NCI-H345 (cell line): ENCODE measurements at regions not wholly inside any gene's neighbourhood (a gene's known extent, or its start where the extent isn't known, plus 50 kb on each side); places are given as distances from the start of the nearest gene placed in this dataset.
"Not testable (repeated sequence)": the region's sequence is repeated elsewhere in the genome, so short reads cannot be mapped to it uniquely, and the experiment has no call there.

Experiments used
- DNase-seq: peaks from one replicate; lab custom pipeline; 2025; lab: John Stamatoyannopoulos, UW

DNA sequence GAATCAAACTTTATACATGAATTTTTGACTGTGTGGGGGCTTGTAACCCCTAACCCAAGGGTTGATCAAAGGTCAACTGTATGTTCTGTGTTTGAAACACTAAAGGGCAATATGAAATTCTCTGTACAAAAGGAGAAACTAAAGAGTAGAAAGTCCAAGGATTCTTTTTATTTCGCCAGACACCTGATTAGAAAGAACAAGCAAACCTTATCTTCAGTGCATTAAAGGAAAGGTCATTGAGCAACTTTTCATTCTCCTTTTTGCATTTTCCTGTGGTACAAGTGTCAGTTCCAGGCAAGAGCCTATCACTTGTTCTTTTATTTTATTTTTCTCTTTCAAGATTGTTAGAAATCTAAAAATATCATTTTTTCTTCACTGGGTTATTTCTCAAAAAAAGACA lies 430.1 kb upstream of the EPHA3 start:
- no peak for DNase-seq

DNA sequence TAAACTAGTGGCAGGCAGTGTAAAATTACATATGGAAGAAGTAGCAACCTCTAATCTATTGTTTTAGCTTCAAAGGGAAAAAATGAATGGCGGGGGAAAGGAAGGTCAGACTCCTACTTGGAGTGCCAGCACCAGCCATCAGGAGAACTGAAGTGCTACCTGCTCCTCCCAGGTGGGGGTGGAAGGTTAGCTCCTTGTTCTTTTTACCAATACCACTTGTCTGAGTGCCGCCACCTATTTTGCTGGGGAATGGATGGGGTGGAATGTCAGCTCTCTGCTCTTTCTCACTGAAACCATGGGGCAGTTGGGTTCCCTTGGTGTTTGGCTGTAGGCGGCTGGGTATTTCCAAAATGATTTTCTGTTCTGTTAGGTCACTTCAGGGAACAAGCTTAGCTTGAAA lies 428.7 kb upstream of the EPHA3 start:
- no peak for DNase-seq

DNA sequence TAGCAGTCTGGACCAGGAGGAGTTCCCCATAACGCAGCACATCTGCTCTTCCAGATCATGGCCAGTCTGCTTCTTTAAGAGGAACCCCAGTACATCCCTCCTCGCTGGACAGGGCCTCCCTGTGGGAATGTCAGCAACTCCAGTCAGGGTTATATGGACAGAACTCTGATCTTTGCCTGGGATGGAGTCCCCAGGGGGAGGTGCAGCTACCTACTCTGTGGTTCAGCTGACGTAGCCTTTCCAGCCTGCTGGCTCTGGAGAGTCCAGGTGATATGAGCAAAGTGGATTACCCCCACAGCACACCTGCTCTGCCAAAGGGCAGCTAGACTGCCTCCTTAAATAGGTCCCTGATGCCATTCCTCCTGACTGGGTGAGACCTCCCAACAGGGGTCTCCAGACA lies 417.1 kb upstream of the EPHA3 start:
- DNase-seq = no peak

DNA sequence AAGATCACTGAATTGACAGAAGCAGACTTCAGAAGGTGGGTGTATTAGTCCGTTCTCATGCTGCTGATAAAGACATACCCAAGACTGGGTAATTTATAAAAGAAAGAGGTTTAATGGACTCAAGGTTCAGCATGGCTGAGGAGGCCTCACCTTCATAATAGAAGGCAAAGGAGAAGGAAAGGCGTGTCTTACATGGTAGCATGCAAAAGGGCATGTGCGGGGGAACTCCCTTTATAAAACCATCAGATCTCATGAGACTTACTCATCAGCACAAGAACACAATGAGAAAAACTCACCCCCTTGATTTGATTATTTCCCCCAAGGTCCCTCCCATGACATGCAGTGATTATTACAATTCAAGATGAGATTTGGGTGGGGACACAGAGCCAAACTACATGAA lies 416.3 kb upstream of the EPHA3 start:
- DNase-seq = no peak

DNA sequence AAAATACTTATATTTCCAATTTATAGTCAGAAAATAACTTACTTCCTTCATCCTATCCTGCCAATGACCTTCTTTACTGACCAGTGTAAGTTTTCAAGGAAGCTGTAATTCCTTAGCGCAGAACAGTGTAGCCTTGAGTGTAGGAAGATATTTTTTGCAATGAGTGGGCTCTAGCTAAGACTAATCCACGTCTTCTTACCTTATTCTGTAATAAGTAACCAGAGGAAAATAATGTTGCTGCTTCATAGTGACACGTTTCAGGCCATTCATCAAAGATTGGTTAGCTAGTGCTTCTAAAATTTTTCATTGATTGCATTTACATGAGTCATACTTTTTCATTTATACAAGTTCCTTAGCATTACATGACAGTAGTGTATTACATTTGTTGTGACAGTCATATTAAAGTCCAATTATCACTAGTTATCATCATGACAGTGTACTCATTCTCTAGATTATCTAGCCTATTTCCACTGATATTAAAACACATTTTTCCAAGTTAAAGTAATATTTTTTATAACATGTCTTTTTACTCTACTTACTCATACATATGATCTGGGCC lies 403.8 kb upstream of the EPHA3 start:
- DNase-seq = no peak

DNA sequence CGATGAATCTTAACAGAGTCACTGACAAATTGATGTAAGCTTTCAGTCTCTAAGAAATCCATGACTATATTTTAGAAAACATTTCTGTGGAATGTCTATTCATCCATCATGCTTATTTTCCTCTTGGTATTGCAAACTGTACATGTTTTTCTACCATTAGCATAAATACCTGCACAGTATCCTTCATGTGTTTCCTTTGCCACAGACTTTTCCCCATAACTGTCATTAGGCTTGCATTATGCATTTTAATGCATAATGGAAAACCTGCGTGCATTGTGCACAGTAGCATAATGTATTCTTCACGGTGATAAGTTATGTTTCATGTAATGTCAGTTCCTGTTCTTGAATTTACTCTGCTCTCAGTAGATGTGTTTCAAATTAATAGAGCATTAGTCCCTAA lies 403.1 kb upstream of the EPHA3 start:
- no peak for DNase-seq

DNA sequence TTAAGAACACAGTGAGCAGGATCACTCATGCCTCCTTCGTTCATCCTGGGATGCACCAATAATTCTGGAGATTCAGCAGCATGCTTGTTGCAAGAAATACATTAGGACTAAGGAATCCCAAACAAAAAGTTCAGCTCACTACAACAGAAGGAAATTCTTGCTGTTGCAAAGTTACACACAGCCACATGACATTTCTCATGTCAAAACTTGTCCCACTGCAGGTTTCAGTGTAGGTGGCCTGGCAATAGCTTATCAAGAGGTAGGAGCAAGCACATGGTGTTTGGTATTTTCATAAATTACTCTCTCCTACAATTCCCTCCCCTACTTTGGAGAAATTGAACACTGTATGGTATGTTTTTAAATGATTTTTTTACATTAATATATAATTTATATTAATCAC lies 399.6 kb upstream of the EPHA3 start:
- DNase-seq = no peak

DNA sequence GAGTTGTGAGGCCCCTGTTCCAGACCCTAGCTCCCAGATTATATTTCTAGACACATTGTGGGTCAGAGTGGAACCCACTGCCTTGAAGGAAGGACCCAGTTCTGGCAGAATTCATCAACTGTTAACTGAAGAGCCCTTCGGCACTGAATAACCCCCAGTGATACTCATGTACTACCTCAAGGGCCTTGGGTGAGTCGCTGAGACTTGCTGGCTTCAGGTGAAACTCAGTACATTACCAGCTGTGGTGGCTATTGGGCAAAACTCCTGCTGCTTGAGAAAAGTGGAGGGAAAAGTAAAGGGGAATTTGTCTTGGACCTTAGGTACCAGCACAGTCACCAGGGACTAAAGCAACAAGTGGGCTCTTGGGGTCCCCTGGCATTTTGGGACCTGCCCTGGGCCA lies 394.9 kb upstream of the EPHA3 start:
- DNase-seq = no peak

DNA sequence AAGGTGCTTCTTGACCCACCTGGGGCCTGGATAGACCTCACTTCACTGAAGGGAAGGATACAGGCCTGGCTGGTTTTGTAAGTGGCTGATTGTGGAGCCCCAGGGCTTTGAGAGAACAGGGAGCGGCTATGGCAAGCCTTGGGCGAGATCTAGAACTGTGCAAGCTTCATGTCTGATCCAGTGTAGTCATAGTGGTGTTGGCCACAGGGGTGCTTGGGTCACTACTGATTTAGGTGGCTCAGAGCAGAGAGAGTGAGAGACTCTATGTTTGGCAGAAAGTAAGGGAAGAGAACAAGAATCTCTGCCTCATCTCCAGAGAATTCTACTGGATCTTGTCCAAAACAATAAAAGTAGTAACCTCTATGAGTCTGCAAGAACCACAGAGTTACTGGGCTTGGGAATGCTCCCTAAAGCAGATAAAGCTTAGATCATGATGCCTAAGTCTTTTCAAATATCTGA lies 394.2 kb upstream of the EPHA3 start:
- DNase-seq = no peak

DNA sequence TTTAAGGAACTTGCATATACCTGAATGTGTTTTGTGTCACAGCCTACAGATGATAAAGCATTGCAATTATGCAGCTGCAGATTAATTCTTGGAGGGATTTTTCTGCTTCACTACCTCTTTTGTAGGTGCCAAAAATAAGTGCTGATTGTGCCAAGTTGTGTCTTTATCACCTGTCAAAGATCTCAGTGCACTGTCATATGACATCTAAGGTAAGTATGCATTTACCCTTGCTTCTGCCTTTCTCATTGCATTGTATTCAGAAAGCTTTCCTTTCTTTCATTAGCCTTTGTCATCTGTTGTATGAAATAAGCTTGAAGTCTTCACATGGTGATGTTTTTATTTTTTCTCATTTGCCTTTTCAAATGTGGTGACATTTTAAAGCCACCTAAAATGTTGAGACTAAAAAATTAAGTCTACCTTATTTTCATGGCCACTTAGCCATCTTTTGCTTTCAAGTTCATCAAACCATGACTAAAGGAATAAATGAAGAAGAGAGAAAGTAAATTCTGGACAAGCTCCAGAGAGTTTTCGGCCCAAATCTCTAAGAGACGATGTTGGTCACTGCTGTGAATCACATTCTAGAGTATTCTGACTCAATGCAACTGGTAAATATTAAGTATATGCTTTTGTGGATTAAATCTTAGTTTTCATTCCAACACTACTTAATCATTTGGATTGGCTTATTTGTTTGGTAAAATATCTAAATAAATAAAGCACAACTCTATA lies 381.8 kb upstream of the EPHA3 start:
- DNase-seq = no peak

DNA sequence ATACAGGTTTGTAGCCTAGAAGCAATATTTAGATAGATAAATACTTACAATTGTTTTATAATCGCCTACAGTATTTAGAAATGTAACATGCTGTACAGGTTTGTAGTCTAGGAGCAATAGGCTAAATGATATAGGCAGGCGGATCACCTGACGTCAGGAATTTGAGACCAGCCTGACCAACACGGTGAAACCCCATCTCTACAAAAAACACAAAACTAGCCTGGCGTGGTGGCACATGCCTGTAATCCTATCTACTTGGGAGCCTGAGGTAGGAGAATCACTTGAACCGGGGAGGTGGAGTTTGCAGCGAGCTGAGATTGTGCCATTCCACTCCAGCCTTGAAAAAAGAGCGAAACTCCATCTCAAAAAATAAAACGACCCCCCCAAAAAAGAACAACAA lies 375.2 kb upstream of the EPHA3 start:
- no peak for DNase-seq

DNA sequence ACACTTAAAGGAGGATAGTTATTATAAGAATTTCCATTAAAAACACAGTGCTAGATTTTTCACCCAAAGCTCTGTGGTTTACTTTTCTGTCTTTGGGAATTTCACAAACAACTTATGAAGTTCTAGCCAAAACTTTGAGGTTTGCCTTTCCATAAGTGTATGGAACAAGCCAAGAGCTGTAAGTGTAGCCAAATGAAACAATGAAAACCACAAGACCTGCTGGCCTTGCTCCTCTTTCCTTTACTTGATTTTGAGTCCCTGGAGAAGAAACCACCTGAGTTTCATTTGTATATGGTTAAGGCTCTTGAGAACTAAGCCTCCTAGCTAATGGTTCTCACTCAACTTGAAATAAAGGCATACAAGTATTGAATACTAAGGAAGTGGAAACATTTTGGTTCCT lies 365.3 kb upstream of the EPHA3 start:
- no peak for DNase-seq

DNA sequence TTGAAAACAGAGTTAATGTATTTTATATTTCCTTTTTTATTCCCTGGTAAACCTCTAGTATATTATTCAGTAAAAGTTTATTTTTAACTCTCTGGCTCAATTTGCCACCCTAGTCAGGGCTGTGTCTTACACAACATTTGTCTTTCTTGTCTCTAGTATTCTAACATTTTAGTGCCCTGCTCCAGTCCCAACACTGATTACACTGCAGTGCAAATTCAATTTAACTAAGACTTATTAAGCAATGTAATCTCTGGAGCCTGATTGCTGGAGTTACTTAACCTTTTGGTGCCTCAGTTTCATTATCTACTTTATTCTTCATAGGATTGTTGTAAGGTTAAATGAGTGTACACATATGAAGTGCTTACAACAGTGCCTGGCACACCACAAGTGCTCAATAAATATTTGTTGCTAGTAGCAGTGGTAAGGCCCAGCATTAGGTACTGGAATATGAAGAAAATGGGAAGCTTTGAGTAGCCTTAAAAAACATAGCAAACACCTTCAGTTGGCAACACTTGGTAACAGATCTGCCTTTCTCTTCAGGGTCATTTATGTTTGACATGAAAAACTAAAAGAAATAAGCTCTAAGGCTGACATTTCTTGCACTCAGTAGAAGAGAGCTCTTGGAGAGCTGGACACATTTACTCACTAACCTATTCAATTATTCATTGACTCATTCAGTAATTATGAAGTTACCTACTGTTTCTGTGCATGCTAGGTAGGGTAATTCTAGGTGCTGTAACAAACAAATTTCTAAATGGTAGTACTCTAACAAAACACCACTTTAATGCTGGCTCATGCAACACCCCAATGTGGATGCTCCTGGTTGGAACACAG lies 364.5 kb upstream of the EPHA3 start:
- DNase-seq = no peak

DNA sequence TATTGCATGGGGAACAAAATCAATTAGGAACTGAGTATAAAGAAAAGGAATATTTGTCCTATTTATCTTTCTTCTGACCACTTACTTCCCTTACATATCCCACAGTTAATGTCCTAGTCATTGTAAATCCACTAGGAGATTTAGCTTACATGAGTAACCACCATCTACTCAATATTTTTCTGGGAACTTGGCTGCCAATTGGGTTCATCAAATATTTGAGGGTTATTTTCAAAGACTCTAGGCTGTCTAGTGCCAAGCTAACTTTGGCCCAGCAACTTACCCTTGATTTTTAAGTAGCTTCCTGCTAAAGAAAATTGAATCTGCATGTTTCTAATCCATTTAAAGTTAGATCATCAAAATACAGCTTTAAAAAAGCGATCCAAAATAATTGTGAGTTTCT lies 362.5 kb upstream of the EPHA3 start:
- no peak for DNase-seq

DNA sequence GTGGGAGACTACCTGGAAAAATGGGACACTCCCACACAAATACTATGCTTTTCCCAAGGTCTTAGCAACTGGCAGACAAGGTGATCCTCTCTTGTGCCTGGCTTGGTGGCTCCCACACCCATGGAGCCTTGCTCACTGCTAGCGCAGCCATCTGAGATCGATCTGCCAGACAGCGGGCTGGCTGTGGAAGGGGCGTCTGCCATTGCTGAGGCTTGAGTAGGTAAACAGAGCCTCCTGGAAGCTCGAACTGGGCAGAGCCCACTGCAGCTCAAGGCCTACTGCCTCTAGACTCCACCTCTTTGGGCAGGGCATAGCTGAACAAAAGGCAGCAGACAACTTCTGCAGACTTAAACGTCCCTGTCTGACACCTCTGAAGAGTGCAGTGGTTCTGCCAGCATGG lies 360.3 kb upstream of the EPHA3 start:
- not testable (repeated sequence) for DNase-seq

DNA sequence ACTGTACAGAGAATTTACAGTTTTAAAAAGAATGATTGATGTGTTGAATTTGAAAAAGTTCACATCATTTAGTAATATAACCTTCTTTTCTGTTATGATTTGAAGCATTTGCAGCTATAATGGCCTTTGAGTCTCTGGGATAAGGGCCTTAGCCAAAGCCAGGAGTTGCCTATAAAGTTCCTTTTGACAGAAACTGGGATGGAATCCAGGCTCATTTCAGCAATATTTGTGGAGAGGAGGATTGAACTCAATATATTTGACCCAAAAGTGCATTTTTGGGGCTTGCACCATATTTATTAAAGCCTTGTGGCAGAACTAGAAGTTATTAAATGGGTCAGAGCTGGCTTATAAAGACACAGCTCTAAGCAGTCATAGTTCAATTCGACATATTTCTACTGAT lies 348.7 kb upstream of the EPHA3 start:
- DNase-seq = no peak

DNA sequence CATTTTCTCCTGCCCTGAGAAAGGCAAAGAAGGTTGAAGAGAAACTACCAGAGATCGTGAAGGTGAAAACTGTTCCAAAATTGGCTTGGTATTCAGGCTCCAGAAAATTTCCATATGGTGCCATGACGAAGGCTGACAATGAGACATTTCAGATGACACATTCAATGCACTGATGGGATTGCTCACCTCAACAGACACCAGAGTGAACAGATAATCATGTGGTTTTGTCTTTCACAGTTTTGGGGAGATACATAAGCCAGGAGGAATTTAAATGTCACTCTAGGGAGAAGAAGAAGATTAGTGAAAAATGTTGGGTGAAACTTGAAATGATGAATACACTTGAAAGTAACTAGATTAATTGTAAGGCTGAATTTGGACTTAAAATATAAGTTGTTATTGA lies 339.7 kb upstream of the EPHA3 start:
- DNase-seq = no peak

DNA sequence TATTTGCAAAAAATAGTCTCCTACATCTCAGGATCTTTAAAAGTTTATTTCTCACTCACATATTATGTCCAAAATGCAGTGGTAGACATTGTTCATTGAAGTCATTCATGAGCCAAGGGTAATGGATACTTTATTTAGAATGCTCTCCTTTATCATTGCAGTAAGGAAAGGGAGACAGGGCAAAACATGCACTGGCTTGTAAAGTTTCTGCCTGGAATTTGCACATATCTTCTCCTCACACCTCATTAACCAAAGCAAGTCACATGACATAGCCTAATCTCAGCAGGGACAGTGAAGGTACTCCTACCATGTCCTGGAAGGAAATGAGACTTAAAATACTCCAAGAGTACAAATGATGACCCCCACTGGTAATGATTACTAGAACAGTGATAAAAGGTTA lies 333.7 kb upstream of the EPHA3 start:
- no peak for DNase-seq

DNA sequence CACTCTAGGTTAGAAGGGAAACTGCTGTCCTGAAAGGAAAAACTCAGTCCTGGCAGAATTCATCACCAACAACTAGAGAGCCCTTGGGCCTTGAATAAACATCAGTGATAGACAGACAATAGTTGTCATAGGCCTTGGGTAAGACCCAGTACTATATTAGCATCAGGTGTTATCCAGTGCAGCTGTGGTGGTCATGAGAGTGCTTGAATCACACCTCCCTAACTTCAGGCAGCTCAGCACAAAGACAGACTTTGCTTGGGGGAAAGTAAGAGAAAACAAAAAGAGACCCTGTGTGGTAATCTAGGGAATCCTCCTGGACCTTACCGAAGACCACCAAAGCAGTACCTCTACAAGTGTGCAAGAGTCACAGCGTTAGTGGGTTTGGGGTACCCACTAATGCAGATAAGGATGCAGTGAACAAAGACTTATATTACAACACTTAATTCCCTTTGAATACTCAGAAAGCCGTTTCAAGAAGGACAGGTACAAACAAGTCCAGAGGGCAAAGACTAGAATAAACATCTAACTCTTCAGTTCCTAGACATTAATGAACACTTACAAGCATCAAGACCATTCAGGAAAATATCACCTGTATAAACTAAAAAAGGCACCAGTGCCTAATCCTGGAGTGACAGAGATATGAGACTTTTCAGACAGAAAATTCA lies 332.3 kb upstream of the EPHA3 start:
- no peak for DNase-seq

DNA sequence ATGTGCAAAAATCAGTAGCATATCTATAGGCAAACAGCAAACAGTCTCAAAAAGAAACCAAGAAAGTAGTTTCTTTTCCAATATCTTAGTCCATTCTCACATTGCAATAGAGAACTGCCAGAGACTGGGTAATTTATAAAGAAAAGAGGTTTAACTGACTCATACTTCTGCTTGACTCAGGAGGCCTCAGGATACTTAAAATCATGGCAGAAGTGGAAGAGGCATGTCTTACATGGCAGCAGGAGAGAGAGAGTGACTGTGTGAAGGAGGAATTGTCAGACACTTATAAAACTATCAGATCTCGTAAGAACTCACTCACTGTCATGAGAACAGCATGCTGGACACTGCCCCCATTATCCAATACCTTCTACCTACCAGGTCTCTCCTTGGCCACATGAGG lies 327.9 kb upstream of the EPHA3 start:
- DNase-seq = no peak

DNA sequence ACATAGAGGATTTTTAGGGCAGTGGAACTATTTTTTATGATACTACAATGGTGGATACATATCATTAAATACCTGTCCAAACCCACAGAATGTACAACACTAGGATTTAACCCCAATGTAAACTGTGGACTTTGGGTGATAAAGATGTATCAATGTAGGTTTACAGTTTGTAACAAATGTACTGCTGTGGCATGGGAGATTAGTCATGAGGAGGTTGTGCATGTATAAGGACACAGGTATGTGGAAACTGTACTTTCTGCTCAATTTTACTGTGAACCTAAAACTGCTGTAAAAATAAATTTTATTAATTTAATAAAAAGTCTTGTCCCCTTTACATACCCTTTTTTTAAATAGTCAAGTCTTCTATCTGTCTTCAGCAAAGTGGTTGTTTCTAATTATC lies 322.5 kb upstream of the EPHA3 start:
- no peak for DNase-seq

DNA sequence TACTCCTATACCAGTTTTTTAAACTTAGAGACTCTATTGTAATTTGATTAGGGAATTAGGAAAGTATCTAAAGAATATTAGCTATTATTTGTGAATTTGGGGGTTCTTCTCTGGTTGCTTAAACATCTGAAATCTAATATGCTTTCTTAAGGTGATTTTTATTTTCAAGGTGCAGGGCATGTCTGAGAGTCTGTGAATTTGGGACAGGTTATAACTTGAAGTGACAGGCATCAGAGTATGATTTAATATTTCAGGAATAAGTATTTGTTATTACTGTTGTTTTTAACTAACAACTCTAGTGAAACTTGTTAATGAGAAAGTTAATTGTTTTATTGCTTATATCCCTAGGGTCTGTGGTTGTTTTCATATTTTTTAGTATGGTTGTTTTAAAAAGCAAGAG lies 321.6 kb upstream of the EPHA3 start:
- no peak for DNase-seq

DNA sequence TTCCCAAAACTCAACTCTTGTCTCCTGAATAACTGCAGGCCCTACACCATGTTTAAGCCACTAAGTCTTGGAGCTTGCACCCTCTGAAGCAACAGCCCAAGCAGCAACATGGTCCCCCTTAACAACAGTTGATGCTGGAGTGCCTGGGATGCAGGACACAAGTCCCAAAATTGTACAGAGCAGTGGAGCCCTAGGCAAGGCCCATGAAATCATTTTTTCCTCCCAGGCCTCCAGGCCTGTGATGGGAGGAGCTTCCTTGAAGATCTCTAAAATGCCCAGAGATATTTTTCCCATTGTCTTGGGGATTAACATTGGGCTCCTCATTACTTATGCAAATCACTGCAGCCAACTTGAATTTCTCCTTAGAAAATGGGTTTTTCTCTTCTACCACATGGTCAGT lies 311.9 kb upstream of the EPHA3 start:
- no peak for DNase-seq
